Neuron (in vitro differentiated cells): ENCODE measurements at regions not wholly inside any gene's neighbourhood (a gene's known extent, or its start where the extent isn't known, plus 50 kb on each side); places are given as distances from the start of the nearest gene placed in this dataset.
"Not testable (repeated sequence)": the region's sequence is repeated elsewhere in the genome, so short reads cannot be mapped to it uniquely, and the experiment has no call there.

Experiments used
- H2AFZ ChIP-seq: one replicate; pipeline ENCODE4 v1.6.1; 2013; ENCODE audit warnings: low read depth, mild to moderate bottlenecking, inconsistent platforms, low read length, moderate library complexity
- H3K27me3 ChIP-seq: one replicate; pipeline ENCODE4 v1.6.1; 2013; ENCODE audit warnings: low read length; ENCODE audit not compliant: insufficient read depth
- H3K36me3 ChIP-seq: one replicate; pipeline ENCODE4 v1.6.1; 2013; ENCODE audit warnings: low read length; ENCODE audit not compliant: insufficient read depth
- H3K4me1 ChIP-seq: one replicate; pipeline ENCODE4 v1.6.1; 2013; ENCODE audit warnings: low read length; ENCODE audit not compliant: insufficient read depth
- H3K4me3 ChIP-seq: 2 replicates; pipeline ENCODE4 v1.5.1; 2013; ENCODE audit warnings: mild to moderate bottlenecking, low read length, moderate library complexity
- H3K9me3 ChIP-seq: one replicate; pipeline ENCODE4 v1.6.1; 2013; ENCODE audit warnings: low read length

DNA sequence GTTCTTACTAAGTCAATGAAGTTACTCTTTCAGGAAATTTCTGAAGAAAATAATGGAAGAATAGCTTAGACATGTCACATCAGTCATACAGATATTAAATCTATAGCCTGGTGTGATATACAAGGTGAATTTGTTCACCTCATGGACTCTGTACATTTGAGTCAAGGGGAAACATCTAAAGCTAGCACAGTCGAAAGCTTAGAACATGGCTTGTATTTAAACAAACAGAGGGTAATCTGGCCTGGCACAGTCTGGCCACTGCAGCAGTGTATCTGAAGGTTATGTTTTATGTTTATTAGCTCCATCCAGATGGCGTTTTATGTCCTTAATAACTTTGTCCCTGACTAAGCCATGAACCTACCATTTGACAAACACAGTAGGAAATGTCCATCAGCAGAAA is 817.3 kb downstream of the SATB2 start:
- H2AFZ ChIP-seq: no peak overlapping the region
- H3K4me3 ChIP-seq: no peak overlapping the region
- no peaks in the 10 kb centered on the region for H3K27me3 ChIP-seq
- H3K36me3 ChIP-seq: no peaks in the 10 kb centered on the region
- no peaks in the 10 kb centered on the region for H3K9me3 ChIP-seq
- no peaks in the 10 kb centered on the region for H3K4me1 ChIP-seq

DNA sequence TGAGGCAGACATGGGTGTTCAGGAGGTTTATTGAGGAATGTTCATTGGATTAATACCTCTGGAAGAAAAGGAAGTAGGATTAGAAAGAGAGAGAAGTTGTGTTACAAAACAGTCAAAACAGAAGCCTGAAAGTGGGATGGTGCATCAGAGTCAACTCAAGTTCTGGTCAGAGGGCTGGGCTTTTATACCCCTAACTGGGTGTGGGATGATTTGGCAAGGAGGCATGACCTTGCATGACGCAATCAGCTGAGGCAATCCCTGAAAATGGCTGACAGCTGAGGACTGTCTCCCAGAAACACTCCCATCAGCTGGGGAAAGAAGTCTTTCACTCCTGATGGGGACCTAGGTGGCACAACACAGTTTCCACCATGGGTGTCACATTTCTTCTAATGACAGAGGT is 818.2 kb downstream of the SATB2 start:
- no peaks in the 10 kb centered on the region for H3K36me3 ChIP-seq
- no peaks in the 10 kb centered on the region for H3K9me3 ChIP-seq
- H3K4me1 ChIP-seq: no peaks in the 10 kb centered on the region
- no peak overlapping the region for H3K4me3 ChIP-seq
- H2AFZ ChIP-seq: no peak overlapping the region
- H3K27me3 ChIP-seq: no peaks in the 10 kb centered on the region

DNA sequence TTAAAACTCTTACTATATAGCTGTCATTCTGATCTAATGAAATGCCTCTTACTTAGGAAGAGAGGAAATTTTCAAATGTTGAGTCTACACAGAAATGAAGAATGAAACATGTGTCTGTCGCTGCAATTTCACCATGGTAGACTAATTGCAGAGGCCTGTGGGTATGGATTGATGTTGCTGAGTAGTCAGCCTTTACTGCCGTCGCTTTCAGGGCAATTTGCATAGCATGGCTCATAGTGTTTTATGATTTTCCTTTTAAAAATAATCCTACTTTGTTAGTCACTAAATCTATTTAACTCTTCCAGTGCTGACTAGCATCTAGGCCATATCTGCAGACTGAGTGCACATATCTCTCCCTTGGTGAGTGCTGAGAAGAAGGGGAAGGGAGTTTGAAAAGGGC is 819.2 kb downstream of the SATB2 start:
- H3K36me3 ChIP-seq: no peaks in the 10 kb centered on the region
- H3K9me3 ChIP-seq: no peaks in the 10 kb centered on the region
- no peaks in the 10 kb centered on the region for H3K4me1 ChIP-seq
- H2AFZ ChIP-seq: no peak overlapping the region
- H3K4me3 ChIP-seq: no peak overlapping the region
- H3K27me3 ChIP-seq: no peaks in the 10 kb centered on the region

DNA sequence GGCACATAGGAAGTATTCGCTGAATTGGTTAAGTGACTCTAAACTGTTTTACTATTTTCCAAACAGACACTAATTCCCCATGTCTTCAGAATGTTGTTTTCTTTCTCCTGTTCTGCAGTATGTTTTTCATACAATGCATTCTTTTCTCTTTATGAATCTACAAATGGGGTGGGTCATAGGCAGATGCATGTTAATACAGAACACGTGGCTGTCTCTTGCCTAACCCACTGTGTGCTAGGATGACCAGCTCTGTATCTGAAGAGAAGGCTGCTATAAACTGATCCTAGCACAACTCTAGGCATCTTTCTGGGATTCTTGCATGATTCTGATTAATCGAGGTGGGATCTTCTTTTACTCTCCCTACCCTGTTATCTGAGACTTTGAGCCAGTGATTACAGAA is 826.0 kb downstream of the PLCL1 start:
- H3K36me3 ChIP-seq: no peaks in the 10 kb centered on the region

DNA sequence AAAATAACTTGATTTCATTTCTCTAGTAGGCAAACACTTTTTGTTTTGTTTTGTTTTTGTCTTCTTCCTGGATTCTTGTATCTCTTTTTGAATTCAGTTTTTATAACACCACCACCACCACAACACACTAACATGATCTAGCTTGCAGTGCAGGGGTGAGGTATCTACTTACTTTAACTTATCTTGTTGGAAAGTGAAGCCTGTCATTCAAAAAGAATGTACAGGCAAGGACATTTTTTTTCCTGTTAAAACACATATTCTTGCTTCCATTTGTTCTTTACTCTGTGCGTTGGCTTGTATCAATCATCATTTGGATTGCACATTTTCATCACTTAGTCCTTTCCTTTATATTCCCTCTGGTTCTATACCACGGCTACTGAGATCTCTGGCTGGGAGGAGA is 824.2 kb downstream of the PLCL1 start:
- no peaks in the 10 kb centered on the region for H3K4me1 ChIP-seq
- no peak overlapping the region for H2AFZ ChIP-seq
- no peak overlapping the region for H3K4me3 ChIP-seq
- H3K9me3 ChIP-seq: no peaks in the 10 kb centered on the region
- H3K27me3 ChIP-seq: no peaks in the 10 kb centered on the region
- no peaks in the 10 kb centered on the region for H3K36me3 ChIP-seq

More for the DNA sequence above, 826.0 kb downstream of the PLCL1 start:
- H3K4me3 ChIP-seq: no peak overlapping the region
- H3K27me3 ChIP-seq: no peaks in the 10 kb centered on the region
- no peaks in the 10 kb centered on the region for H3K4me1 ChIP-seq
- H2AFZ ChIP-seq: no peak overlapping the region
- no peaks in the 10 kb centered on the region for H3K9me3 ChIP-seq

DNA sequence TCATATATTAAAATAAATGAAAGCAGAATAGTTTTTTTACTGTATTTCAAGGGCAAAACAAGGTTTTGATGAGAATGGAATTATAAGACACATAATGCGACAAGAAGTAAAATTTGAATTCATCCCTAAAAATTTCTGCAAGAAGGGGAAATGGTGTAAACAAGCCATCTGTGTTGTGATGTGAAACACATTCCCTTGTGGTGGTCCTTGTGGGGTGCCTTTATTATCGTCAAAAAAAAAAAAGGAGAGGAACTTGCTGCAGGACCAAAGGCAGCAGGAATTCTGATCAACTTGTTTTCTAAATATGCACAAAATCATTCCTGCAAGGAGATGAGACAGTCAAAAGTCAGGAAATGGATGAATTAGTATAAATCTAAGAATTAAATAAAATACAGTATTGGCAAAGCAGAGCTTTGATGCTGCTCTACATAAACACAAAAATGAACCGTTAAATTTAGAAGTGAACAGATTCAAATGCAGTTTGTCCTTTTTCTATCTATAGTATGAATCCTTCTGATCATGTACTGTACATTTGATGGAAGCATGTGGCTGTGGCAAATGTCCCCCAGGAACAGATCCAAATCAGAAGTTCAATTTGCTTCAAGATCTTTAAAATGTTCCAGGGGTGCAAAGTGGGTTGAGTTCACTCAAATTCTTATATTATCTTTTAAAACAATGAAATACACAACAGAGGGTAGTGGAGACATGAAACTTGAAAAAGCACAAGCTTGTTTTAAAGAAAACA is 818.8 kb downstream of the PLCL1 start:
- no peak overlapping the region for H3K4me3 ChIP-seq
- H3K4me1 ChIP-seq: no peaks in the 10 kb centered on the region
- no peaks in the 10 kb centered on the region for H3K36me3 ChIP-seq
- H3K27me3 ChIP-seq: no peaks in the 10 kb centered on the region
- no peak overlapping the region for H2AFZ ChIP-seq
- no peaks in the 10 kb centered on the region for H3K9me3 ChIP-seq

DNA sequence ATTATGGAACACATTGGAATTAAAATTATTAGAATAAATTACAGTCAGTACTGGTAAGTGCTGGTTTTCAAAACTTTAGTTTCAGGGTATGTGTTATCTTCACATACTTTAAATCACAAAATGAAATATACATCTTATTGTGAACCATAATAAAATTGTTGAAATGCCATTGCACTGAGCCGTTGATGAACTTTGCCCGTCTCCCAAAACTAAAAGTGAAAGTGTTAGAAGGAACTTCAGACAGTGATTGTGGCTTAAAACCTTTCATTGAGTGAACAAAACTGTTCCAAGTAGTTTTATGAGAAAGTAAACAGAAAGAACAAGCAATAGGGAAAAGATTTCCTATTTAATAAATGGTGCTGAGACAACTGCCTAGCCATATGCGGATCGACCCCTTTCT is 811.6 kb downstream of the PLCL1 start:
- Histone ChIP-seq H3K36me3 (no peaks in the 10 kb centered on the region), H2AFZ (no peak overlapping the region), H3K4me1 (no peaks in the 10 kb centered on the region), H3K9me3 (no peaks in the 10 kb centered on the region), H3K4me3 (no peak overlapping the region), H3K27me3 (no peaks in the 10 kb centered on the region)

DNA sequence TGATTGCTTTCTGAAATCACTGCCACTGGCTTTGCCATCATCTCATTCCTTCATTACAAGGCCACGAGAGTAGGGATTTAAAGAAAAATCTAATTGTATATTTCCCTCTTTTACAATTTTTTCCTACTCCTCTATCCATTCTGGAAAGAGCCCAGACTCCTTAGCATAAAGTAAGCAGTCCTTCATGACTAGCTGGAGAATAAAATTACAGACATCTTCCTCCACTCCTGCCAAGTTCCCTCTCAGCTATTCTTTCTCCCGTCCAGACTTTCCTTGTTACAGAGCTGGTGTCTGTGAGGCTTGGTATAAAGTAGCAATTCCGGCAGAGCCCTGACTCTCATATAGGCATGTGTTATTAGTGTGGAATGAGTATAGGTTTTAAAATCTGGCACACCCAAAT is 806.8 kb downstream of the PLCL1 start:
- H3K27me3 ChIP-seq: no peaks in the 10 kb centered on the region
- no peak overlapping the region for H2AFZ ChIP-seq
- H3K36me3 ChIP-seq: no peaks in the 10 kb centered on the region
- H3K9me3 ChIP-seq: no peaks in the 10 kb centered on the region
- no peaks in the 10 kb centered on the region for H3K4me1 ChIP-seq
- H3K4me3 ChIP-seq: no peak overlapping the region

DNA sequence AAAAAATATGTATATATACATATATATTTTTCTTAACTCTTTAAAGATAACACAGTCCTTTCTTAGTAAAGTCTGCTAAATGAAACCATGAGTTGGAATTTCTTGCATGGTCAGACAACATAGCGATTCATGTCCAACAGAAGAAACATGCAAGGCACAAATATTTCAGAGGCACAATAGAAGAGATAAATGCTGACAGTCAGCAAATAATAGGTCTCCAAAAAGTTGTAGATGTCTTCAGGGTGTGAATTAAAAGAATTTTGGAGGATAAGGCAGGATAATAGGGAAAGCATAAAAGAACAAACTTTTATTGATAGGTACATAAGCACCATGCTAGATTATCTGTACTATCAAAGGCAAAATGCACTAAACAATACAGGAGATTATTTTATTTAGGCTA is 800.2 kb downstream of the PLCL1 start:
- H3K27me3 ChIP-seq: no peaks in the 10 kb centered on the region
- H2AFZ ChIP-seq: no peak overlapping the region
- H3K4me3 ChIP-seq: no peak overlapping the region
- no peaks in the 10 kb centered on the region for H3K9me3 ChIP-seq
- no peaks in the 10 kb centered on the region for H3K4me1 ChIP-seq
- no peaks in the 10 kb centered on the region for H3K36me3 ChIP-seq

DNA sequence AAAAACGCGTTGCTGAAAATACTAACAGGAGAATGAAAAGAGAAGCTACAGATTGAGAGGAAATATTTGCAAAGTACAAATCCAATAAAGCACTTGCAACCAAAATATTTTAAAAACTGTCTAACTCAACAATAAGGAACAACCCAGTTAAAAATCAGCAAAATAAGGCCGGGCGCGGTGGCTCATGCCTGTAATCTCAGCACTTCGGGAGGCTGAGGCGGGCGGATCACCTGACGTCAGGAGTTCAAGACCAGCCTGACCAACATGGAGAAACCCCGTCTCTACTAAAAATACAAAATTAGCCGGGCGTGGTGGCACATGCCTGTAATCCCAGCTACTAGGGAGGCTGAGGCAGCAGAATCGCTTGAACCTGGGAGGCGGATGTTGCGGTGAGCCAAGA is 798.6 kb downstream of the PLCL1 start:
- H3K9me3 ChIP-seq, H3K27me3 ChIP-seq, H3K4me3 ChIP-seq, H2AFZ ChIP-seq, H3K36me3 ChIP-seq, H3K4me1 ChIP-seq: not testable (repeated sequence)

DNA sequence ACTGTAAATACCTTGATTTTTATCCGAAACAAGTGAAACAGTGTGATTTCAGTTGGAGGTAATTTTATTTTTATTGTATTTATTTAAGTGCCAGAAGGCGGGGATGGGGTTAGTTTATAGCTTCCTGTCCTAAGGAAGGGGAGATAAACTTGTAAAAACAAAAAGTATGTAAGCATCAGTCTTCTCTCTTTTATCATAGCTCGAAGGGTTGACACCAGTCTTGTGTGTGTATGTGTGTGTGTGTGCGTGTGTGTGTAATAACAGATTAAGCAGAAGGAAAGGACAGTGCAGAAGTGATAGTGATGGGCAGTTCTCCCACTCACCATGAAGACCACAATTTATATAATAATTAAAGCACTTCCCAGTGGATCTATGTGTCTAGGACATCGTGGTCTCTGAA is 793.3 kb downstream of the PLCL1 start:
- Histone ChIP-seq H2AFZ (no peak overlapping the region), H3K36me3 (no peaks in the 10 kb centered on the region), H3K9me3 (no peaks in the 10 kb centered on the region)

DNA sequence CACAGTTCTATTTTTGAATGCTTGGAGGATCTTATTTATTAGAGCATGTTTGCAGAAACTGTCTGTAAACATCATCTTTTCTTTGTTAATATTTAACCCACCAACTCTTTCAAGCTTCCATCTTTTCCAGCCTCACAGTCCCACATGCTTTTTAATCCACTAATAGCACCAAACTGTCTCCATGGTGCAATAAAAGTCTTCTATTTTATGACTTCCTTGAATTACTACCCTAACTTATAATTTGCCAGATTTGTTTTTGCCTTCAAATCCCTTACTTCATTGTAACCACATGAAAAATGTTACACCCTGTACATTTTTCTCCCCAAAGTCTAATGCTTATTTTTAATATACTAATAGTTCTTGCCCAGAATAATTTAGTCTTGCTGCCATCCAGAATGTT is 792.6 kb downstream of the PLCL1 start:
- Histone ChIP-seq H2AFZ (no peak overlapping the region), H3K9me3 (no peaks in the 10 kb centered on the region), H3K36me3 (no peaks in the 10 kb centered on the region), H3K27me3 (no peaks in the 10 kb centered on the region), H3K4me1 (peaks cover 4% of the 10 kb centered on the region), H3K4me3 (no peak overlapping the region)

More for the DNA sequence above, 793.3 kb downstream of the PLCL1 start:
- Histone ChIP-seq H3K27me3 (no peaks in the 10 kb centered on the region), H3K4me3 (no peak overlapping the region), H3K4me1 (peaks cover 4% of the 10 kb centered on the region)

DNA sequence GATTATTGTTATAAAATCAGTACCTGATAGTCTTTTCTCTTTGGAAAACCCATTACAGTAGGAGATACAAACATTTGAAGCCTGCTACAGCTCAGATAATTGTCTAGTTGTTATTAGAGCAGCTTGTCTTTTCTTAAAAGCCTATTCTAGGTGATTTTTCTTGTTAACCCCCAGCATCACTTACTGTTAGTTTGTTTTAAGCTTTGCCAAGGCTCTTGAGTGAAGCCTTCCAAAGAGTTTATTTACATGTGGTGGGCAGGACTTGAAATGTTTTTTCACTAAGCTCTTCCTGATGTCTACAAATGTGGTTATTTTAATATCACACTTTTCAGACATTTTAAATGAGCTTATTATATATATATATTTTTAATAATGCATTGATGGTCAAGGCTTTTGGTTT is 791.3 kb downstream of the PLCL1 start:
- H3K4me1 ChIP-seq: peaks cover 4% of the 10 kb centered on the region
- no peak overlapping the region for H3K4me3 ChIP-seq
- H3K36me3 ChIP-seq: no peaks in the 10 kb centered on the region
- H2AFZ ChIP-seq: no peak overlapping the region
- H3K9me3 ChIP-seq: no peaks in the 10 kb centered on the region
- H3K27me3 ChIP-seq: no peaks in the 10 kb centered on the region

DNA sequence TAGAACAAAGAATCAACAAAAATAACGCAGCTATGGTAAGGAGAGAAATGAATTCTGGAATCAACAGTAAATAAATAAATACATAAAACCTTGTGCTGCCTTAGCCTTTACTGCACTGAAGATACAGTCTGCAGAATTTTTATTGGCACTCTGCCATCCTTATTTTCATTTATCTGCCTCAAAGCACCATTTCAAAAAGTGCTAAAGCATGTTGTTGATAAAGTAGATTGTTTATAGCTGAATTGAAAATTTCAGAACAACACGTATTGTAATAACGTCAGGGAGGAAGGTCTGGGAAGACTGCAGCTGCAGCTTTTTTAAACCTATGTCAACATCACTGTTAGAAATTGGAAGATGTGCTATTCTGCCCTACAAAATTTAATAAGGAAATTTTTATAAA is 787.2 kb downstream of the PLCL1 start:
- Histone ChIP-seq H3K36me3 (no peaks in the 10 kb centered on the region), H3K4me1 (no peaks in the 10 kb centered on the region), H3K4me3 (no peak overlapping the region), H3K27me3 (no peaks in the 10 kb centered on the region), H3K9me3 (no peaks in the 10 kb centered on the region), H2AFZ (no peak overlapping the region)
